GM12872 (cell line): ENCODE measurements at regions not wholly inside any gene's neighbourhood (a gene's known extent, or its start where the extent isn't known, plus 50 kb on each side); places are given as distances from the start of the nearest gene placed in this dataset.

Source experiments
- CTCF ChIP-seq: IDR thresholded peaks from 3 replicates; pipeline ENCODE4 v1.5.1; 2011; ENCODE audit warnings: low read depth, mild to moderate bottlenecking, low read length, moderate library complexity; ENCODE audit not compliant: insufficient read depth

GRCh38 chr18:2218101-2218500 lies 353.2 kb downstream of the METTL4 start:
- TF ChIP-seq CTCF = no peak

GRCh38 chr18:2219706-2220105 lies 351.6 kb downstream of the METTL4 start:
- TF ChIP-seq CTCF = no peak

GRCh38 chr18:2222270-2223185 lies 348.8 kb downstream of the METTL4 start:
- TF ChIP-seq CTCF = no peak

- TF ChIP-seq CTCF = no peak
These were observed 347.9 kb downstream of the METTL4 start for GRCh38 chr18:2223449-2223848.

- TF ChIP-seq CTCF = peak; percentile 35; the same call in 1 of the 3 replicates
These were observed 347.5 kb downstream of the METTL4 start for GRCh38 chr18:2223849-2224248.

DNA sequence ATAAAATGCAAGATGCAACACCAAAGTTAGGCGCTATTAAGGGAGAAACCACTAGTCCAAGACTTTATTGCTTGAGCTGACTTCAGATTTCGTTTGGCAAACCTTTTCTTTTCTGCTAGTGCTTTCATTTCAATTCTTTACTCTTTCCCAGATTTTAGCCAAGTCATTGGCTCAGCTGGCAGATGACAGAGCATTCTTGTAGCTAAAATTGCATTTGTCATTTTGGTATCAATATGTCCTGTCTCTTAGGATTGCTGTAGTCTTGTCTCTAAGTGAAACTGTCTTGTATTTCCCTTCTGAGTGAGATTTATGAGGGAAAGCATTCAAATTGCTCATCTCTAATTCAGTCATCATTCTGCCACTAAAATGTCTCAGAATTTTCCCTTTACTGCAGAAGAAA lies 335.1 kb downstream of the METTL4 start:
- TF ChIP-seq CTCF = no peak

DNA sequence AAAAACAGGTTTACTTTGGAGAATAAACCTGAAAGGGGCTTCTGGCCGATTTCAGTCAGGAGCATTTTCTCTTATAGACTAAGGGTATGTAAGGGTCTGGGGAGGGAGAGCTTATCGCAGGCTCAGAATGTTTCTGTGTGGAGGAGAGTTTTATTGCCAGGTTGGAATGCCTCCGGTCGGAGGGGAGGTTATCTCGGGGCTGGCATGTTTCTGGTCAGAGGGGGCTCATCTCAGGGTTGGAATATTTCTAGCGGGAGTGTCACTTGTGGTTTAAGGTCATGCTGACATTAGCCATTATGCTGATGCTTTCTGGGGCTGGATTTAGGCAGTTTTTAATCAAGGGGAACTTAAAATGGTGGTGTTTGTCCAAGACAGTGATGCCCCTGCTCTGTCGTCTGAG lies 333.6 kb downstream of the METTL4 start:
- no peak for TF ChIP-seq CTCF
